ENCODE measurements at regions not wholly inside any gene's neighbourhood (a gene's known extent, or its start where the extent isn't known, plus 50 kb on each side); places are given as distances from the start of the nearest gene placed in this dataset.

- TF ChIP-seq ATF2 (IDR thresholded peaks at IDR 0.05; ENCODE audit: low read length) (no peak), ATF3 (IDR thresholded peaks at IDR 0.05; ENCODE audit: insufficient read depth, low read depth, low read length) (no peak), SP1 (IDR thresholded peaks at IDR 0.05; ENCODE audit: low read depth, low read length) (no peak)
Measured at GRCh38 chr15:38012894-38013293, 78.5 kb downstream of the TMCO5A start (continued).
